Gastrocnemius medialis (tissue), 4 donors: ENCODE measurements at regions not wholly inside any gene's neighbourhood (a gene's known extent, or its start where the extent isn't known, plus 50 kb on each side); places are given as distances from the start of the nearest gene placed in this dataset.

ENCODE experiments used
- CTCF ChIP-seq, 5 experiments: fragments of 450-650 bp in 3 of 5; fragments of 200-600 bp in 2 of 5; sonication (generic) in 2 of 5; IDR thresholded peaks in 4 of 5; conservative IDR thresholded peaks in 1 of 5; 1 replicate in 4 of 5; 2 replicates in 1 of 5; pipeline ENCODE4 v1.5.1; 2016 to 2019; ENCODE audit warnings: antibody characterized with exemption in 5 of 5, mild to moderate bottlenecking in 3 of 5, moderate library complexity in 3 of 5
- POLR2A ChIP-seq, 2 donors: fragments of 450-650 bp; IDR thresholded peaks; one replicate each; pipeline ENCODE4 v1.6.1; 2017; ENCODE audit warnings: antibody characterized with exemption in 2 of 2, mild to moderate bottlenecking in 2 of 2, moderate library complexity in 2 of 2

- TF ChIP-seq CTCF (IDR thresholded peaks at IDR 0.05 in 4 of 5, conservative IDR thresholded peaks at IDR 0.05 in 1 of 5) (no peak), POLR2A (IDR thresholded peaks at IDR 0.05) (no peak)
Measured at GRCh38 chr5:42965934-42966333, 74.2 kb downstream of the ANXA2R start.
